Vagina (tissue), 2 donors: ENCODE measurements at regions not wholly inside any gene's neighbourhood (a gene's known extent, or its start where the extent isn't known, plus 50 kb on each side); places are given as distances from the start of the nearest gene placed in this dataset.

Experiments used
- DNase-seq, 2 donors: peaks; one replicate each; pipeline ENCODE4 v3.0.0-alpha.2; 2017; ENCODE audit errors: extremely low spot score in 2 of 2
- H3K27ac ChIP-seq: fragments of 200-600 bp; sonication (generic); one replicate; pipeline ENCODE4 v1.5.1; 2019
- H3K27me3 ChIP-seq: fragments of 200-600 bp; sonication (generic); one replicate; pipeline ENCODE4 v1.5.1; 2019
- H3K36me3 ChIP-seq, 2 donors: fragments of 200-600 bp; sonication (generic); one replicate each; pipeline ENCODE4 v1.5.1; 2017 to 2019
- H3K4me1 ChIP-seq: fragments of 200-600 bp; sonication (generic); one replicate; pipeline ENCODE4 v1.5.1; 2019
- H3K4me3 ChIP-seq, 2 donors: fragments of 200-600 bp; sonication (generic); 1 replicate in 1 of 2; 2 replicates in 1 of 2; pipeline ENCODE4 v1.5.1; 2016 to 2019
- H3K9me3 ChIP-seq: fragments of 200-600 bp; sonication (generic); one replicate; pipeline ENCODE4 v1.5.1; 2019
- CTCF ChIP-seq, 3 experiments: fragments of 450-650 bp in 2 of 3; fragments of 200-600 bp in 1 of 3; sonication (generic) in 1 of 3; IDR thresholded peaks; one replicate each; pipeline ENCODE4 v1.5.1; 2017 to 2019; ENCODE audit warnings: antibody characterized with exemption in 3 of 3, mild to moderate bottlenecking in 2 of 3, moderate library complexity in 2 of 3
- POLR2A ChIP-seq, 2 donors: fragments of 450-650 bp; IDR thresholded peaks; one replicate each; pipeline ENCODE4 v1.6.1; 2017; ENCODE audit warnings: antibody characterized with exemption in 2 of 2, mild to moderate bottlenecking in 2 of 2, moderate library complexity in 2 of 2
- POLR2AphosphoS5 ChIP-seq, 2 donors: sonication (generic); formaldehyde crosslinking; IDR thresholded peaks; one replicate each; pipeline ENCODE4 v1.9.0; 2017; ENCODE audit warnings: antibody characterized with exemption in 2 of 2, mild to moderate bottlenecking in 2 of 2, low read depth in 1 of 2; ENCODE audit not compliant: insufficient read depth in 1 of 2
- intact Hi-C: fragments of 100-400 bp; cut with DNase I; formaldehyde crosslinking; loops from one replicate; pipeline ENCODE4 v1.15.1; 2023

GRCh38 chr7:69162931-69163670 lies 435.2 kb upstream of the AUTS2 start:
- no peaks in the 10 kb centered on the region for H3K36me3 ChIP-seq
- H3K4me3 ChIP-seq, result no peak overlapping the region
- no peaks in the 10 kb centered on the region for H3K9me3 ChIP-seq
- no peak overlapping the region for H3K27ac ChIP-seq
- H3K4me1 ChIP-seq, result no peaks in the 10 kb centered on the region
- no peak for TF ChIP-seq POLR2A (IDR thresholded peaks at IDR 0.05)
- TF ChIP-seq POLR2AphosphoS5 (IDR thresholded peaks at IDR 0.05; ENCODE audit: insufficient read depth in 1 of 2, low read depth in 1 of 2), result no peak
- no peak for TF ChIP-seq CTCF (IDR thresholded peaks at IDR 0.05)
- no peak for DNase-seq
- H3K27me3 ChIP-seq, result no peaks in the 10 kb centered on the region
- intact Hi-C loops, result no loop called here

- no peaks in the 10 kb centered on the region for H3K9me3 ChIP-seq
Observed at GRCh38 chr7:69166979-69167516, 431.2 kb upstream of the AUTS2 start.

GRCh38 chr7:69169386-69169785 lies 428.9 kb upstream of the AUTS2 start:
- H3K4me1 ChIP-seq, result no peaks in the 10 kb centered on the region
- no peaks in the 10 kb centered on the region for H3K36me3 ChIP-seq
- DNase-seq, result no peak
- H3K27ac ChIP-seq, result no peak overlapping the region
- no peaks in the 10 kb centered on the region for H3K9me3 ChIP-seq
- intact Hi-C loops, result no loop called here
- TF ChIP-seq CTCF (IDR thresholded peaks at IDR 0.05), result no peak
- TF ChIP-seq POLR2A (IDR thresholded peaks at IDR 0.05), result no peak
- TF ChIP-seq POLR2AphosphoS5 (IDR thresholded peaks at IDR 0.05; ENCODE audit: insufficient read depth in 1 of 2, low read depth in 1 of 2), result no peak
- no peaks in the 10 kb centered on the region for H3K27me3 ChIP-seq
- no peak overlapping the region for H3K4me3 ChIP-seq

More at GRCh38 chr7:69166979-69167516, 431.2 kb upstream of the AUTS2 start:
- DNase-seq, result no peak
- no peak for TF ChIP-seq POLR2AphosphoS5 (IDR thresholded peaks at IDR 0.05; ENCODE audit: insufficient read depth in 1 of 2, low read depth in 1 of 2)
- no peak for TF ChIP-seq POLR2A (IDR thresholded peaks at IDR 0.05)
- no peak for TF ChIP-seq CTCF (IDR thresholded peaks at IDR 0.05)
- H3K27me3 ChIP-seq, result no peaks in the 10 kb centered on the region
- H3K36me3 ChIP-seq, result no peaks in the 10 kb centered on the region
- no peaks in the 10 kb centered on the region for H3K4me1 ChIP-seq
- H3K27ac ChIP-seq, result no peak overlapping the region
- H3K4me3 ChIP-seq, result no peak overlapping the region
- intact Hi-C loops, result no loop called here

- Histone ChIP-seq H3K4me1 (no peaks in the 10 kb centered on the region), H3K4me3 (no peak overlapping the region), H3K9me3 (no peaks in the 10 kb centered on the region), H3K36me3 (no peaks in the 10 kb centered on the region), H3K27ac (no peak overlapping the region), H3K27me3 (no peaks in the 10 kb centered on the region)
- no peak for DNase-seq
- TF ChIP-seq POLR2A (IDR thresholded peaks at IDR 0.05), result no peak
- no peak for TF ChIP-seq POLR2AphosphoS5 (IDR thresholded peaks at IDR 0.05; ENCODE audit: insufficient read depth in 1 of 2, low read depth in 1 of 2)
- no peak for TF ChIP-seq CTCF (IDR thresholded peaks at IDR 0.05)
- intact Hi-C loops, result no loop called here
Observed at GRCh38 chr7:69172357-69173077, 425.8 kb upstream of the AUTS2 start.

- no peaks in the 10 kb centered on the region for H3K4me1 ChIP-seq
- TF ChIP-seq POLR2AphosphoS5 (IDR thresholded peaks at IDR 0.05; ENCODE audit: insufficient read depth in 1 of 2, low read depth in 1 of 2) (no peak), CTCF (IDR thresholded peaks at IDR 0.05) (no peak), POLR2A (IDR thresholded peaks at IDR 0.05) (no peak)
- H3K4me3 ChIP-seq, result no peak overlapping the region
- H3K27ac ChIP-seq, result no peak overlapping the region
- intact Hi-C loops, result no loop called here
- no peaks in the 10 kb centered on the region for H3K9me3 ChIP-seq
- no peaks in the 10 kb centered on the region for H3K27me3 ChIP-seq
- no peak for DNase-seq
- H3K36me3 ChIP-seq, result no peaks in the 10 kb centered on the region
Observed at GRCh38 chr7:69173341-69173740, 424.9 kb upstream of the AUTS2 start.
